WI38 (cell line): ENCODE measurements at regions not wholly inside any gene's neighbourhood (a gene's known extent, or its start where the extent isn't known, plus 50 kb on each side); places are given as distances from the start of the nearest gene placed in this dataset.
"Not testable (repeated sequence)": the region's sequence is repeated elsewhere in the genome, so short reads cannot be mapped to it uniquely, and the experiment has no call there.

Experiments
- H3K4me3 ChIP-seq: 2 replicates; pipeline ENCODE4 v1.5.1; 2011; ENCODE audit warnings: low read depth, mild to moderate bottlenecking, control low read depth, low read length
- CTCF ChIP-seq: IDR thresholded peaks from 2 replicates; pipeline ENCODE4 v1.5.1; 2012; ENCODE audit warnings: low read depth, mild to moderate bottlenecking, control low read depth, low read length

GRCh38 chr9:87026204-87026603 lies 78.9 kb upstream of the GAS1 start:
- no peak overlapping the region for H3K4me3 ChIP-seq
- TF ChIP-seq CTCF: no peak

- not testable (repeated sequence) for H3K4me3 ChIP-seq
Observed at GRCh38 chr9:87028836-87029235, 81.5 kb upstream of the GAS1 start.

- no peak for TF ChIP-seq CTCF
- no peak overlapping the region for H3K4me3 ChIP-seq
Observed at GRCh38 chr9:87029905-87030304, 82.6 kb upstream of the GAS1 start.

- TF ChIP-seq CTCF: no peak
- H3K4me3 ChIP-seq: no peak overlapping the region
Observed at GRCh38 chr9:87034841-87035240, 87.5 kb upstream of the GAS1 start.

GRCh38 chr9:87035879-87036278 lies 88.6 kb upstream of the GAS1 start:
- no peak for TF ChIP-seq CTCF
- H3K4me3 ChIP-seq: no peak overlapping the region

- no peak overlapping the region for H3K4me3 ChIP-seq
- TF ChIP-seq CTCF: no peak
Observed at GRCh38 chr9:87036506-87036905, 89.2 kb upstream of the GAS1 start.

GRCh38 chr9:87039809-87040392 lies 92.6 kb upstream of the GAS1 start:
- H3K4me3 ChIP-seq: no peak overlapping the region
- TF ChIP-seq CTCF: no peak

- TF ChIP-seq CTCF: no peak
- no peak overlapping the region for H3K4me3 ChIP-seq
Observed at GRCh38 chr9:87040410-87041009, 93.2 kb upstream of the GAS1 start.

- H3K4me3 ChIP-seq: not testable (repeated sequence)
Observed at GRCh38 chr9:87041553-87042235, 94.4 kb upstream of the GAS1 start.

GRCh38 chr9:87049929-87050608 lies 102.8 kb upstream of the GAS1 start:
- H3K4me3 ChIP-seq: not testable (repeated sequence)
